ENCODE measurements at regions not wholly inside any gene's neighbourhood (a gene's known extent, or its start where the extent isn't known, plus 50 kb on each side); places are given as distances from the start of the nearest gene placed in this dataset.

- Mint-ChIP-seq H3K36me3 (ENCODE audit: low read depth) (no peaks in the 10 kb centered on the region), H3K27ac (no peak overlapping the region), H3K9me3 (peaks cover 2% of the 10 kb centered on the region), H3K4me1 (no peaks in the 10 kb centered on the region), H3K4me3 (no peak overlapping the region), H3K27me3 (no peaks in the 10 kb centered on the region)
- TF ChIP-seq CTCF (IDR thresholded peaks at IDR 0.05), result no peak
- DNase-seq, result no peak
- CTCF ChIA-PET, result no interaction called here
- ATAC-seq (ENCODE audit: low read depth), result no peak
- POLR2A ChIA-PET, result no interaction called here
- intact Hi-C loops (cut with micrococcal nuclease), result no loop called here
Measured at GRCh38 chr13:85619321-85619720, 179.9 kb downstream of the SLITRK6 start.

- Mint-ChIP-seq H3K4me3 (no peak overlapping the region), H3K36me3 (ENCODE audit: low read depth) (no peaks in the 10 kb centered on the region), H3K9me3 (peaks cover 2% of the 10 kb centered on the region), H3K27me3 (no peaks in the 10 kb centered on the region), H3K4me1 (no peaks in the 10 kb centered on the region), H3K27ac (no peak overlapping the region)
- POLR2A ChIA-PET, result no interaction called here
- no peak for TF ChIP-seq CTCF (IDR thresholded peaks at IDR 0.05)
- intact Hi-C loops (cut with micrococcal nuclease), result no loop called here
- ATAC-seq (ENCODE audit: low read depth), result no peak
- no peak for DNase-seq
- CTCF ChIA-PET, result no interaction called here
Measured at GRCh38 chr13:85618521-85618920, 180.7 kb downstream of the SLITRK6 start.

GRCh38 chr13:85616275-85616674 lies 182.9 kb downstream of the SLITRK6 start:
- Mint-ChIP-seq H3K27me3 (no peaks in the 10 kb centered on the region), H3K36me3 (ENCODE audit: low read depth) (no peaks in the 10 kb centered on the region), H3K4me3 (no peak overlapping the region), H3K27ac (no peak overlapping the region), H3K4me1 (no peaks in the 10 kb centered on the region), H3K9me3 (peaks cover 2% of the 10 kb centered on the region)
- TF ChIP-seq CTCF (IDR thresholded peaks at IDR 0.05), result no peak
- ChIA-PET CTCF (no interaction called here), POLR2A (no interaction called here)
- ATAC-seq (ENCODE audit: low read depth), result no peak
- intact Hi-C loops (cut with micrococcal nuclease), result no loop called here
- no peak for DNase-seq

- Mint-ChIP-seq H3K4me1 (no peaks in the 10 kb centered on the region), H3K27me3 (no peaks in the 10 kb centered on the region), H3K9me3 (peaks cover 2% of the 10 kb centered on the region), H3K4me3 (no peak overlapping the region), H3K27ac (no peak overlapping the region), H3K36me3 (ENCODE audit: low read depth) (no peaks in the 10 kb centered on the region)
- POLR2A ChIA-PET, result no interaction called here
- DNase-seq, result no peak
- no peak for ATAC-seq (ENCODE audit: low read depth)
- intact Hi-C loops (cut with micrococcal nuclease), result no loop called here
- TF ChIP-seq CTCF (IDR thresholded peaks at IDR 0.05), result no peak
- CTCF ChIA-PET, result no interaction called here
Measured at GRCh38 chr13:85615031-85615430, 184.2 kb downstream of the SLITRK6 start.

GRCh38 chr13:85610024-85610423 lies 189.2 kb downstream of the SLITRK6 start:
- no peak for TF ChIP-seq CTCF (IDR thresholded peaks at IDR 0.05)
- Mint-ChIP-seq H3K27me3 (no peaks in the 10 kb centered on the region), H3K4me1 (no peaks in the 10 kb centered on the region), H3K4me3 (no peak overlapping the region), H3K9me3 (peaks cover 8% of the 10 kb centered on the region), H3K36me3 (ENCODE audit: low read depth) (no peaks in the 10 kb centered on the region), H3K27ac (no peak overlapping the region)
- intact Hi-C loops (cut with micrococcal nuclease), result no loop called here
- ChIA-PET CTCF (no interaction called here), POLR2A (no interaction called here)
- DNase-seq, result no peak
- ATAC-seq (ENCODE audit: low read depth), result no peak

Measured in activated B cell treated with CpG ODN at 0.5 μM for 24 hours (primary cell).